Right lobe of liver (tissue), 4 donors: ENCODE measurements at regions not wholly inside any gene's neighbourhood (a gene's known extent, or its start where the extent isn't known, plus 50 kb on each side); places are given as distances from the start of the nearest gene placed in this dataset.

ENCODE experiments used
- CTCF ChIP-seq, 4 donors: fragments of 200-600 bp in 3 of 4; fragments of 450-650 bp in 1 of 4; IDR thresholded peaks; one replicate each; pipeline versions ENCODE4 v1.5.1 to v1.8.0; 2016 to 2022; ENCODE audit warnings: antibody characterized with exemption in 4 of 4, mild to moderate bottlenecking in 2 of 4
- POLR2A ChIP-seq: fragments of 450-650 bp; IDR thresholded peaks from one replicate; pipeline ENCODE4 v1.6.1; 2017; ENCODE audit warnings: antibody characterized with exemption, mild to moderate bottlenecking
- donor health status: DM: no; HTN: no; CAD: no.
- donor health status: DM: no; HTN: no; CAD: no.
- donor health status: DM: no; HTN: yes; CAD: no.

- TF ChIP-seq CTCF (IDR thresholded peaks at IDR 0.05) = no peak
- TF ChIP-seq POLR2A = no peak
Measured at GRCh38 chr14:65810322-65810721, 397.8 kb downstream of the FUT8 start.
